Gastrocnemius medialis (tissue), 4 donors: ENCODE measurements at regions not wholly inside any gene's neighbourhood (a gene's known extent, or its start where the extent isn't known, plus 50 kb on each side); places are given as distances from the start of the nearest gene placed in this dataset.

Source experiments
- POLR2A ChIP-seq, 2 donors: fragments of 450-650 bp; IDR thresholded peaks; one replicate each; pipeline ENCODE4 v1.6.1; 2017; ENCODE audit warnings: antibody characterized with exemption in 2 of 2, mild to moderate bottlenecking in 2 of 2, moderate library complexity in 2 of 2
- TF ChIP-seq, protein P1 (sequence below), 5 experiments: fragments of 450-650 bp in 3 of 5; fragments of 200-600 bp in 2 of 5; sonication (generic) in 2 of 5; IDR thresholded peaks in 4 of 5; conservative IDR thresholded peaks in 1 of 5; 1 replicate in 4 of 5; 2 replicates in 1 of 5; pipeline ENCODE4 v1.5.1; 2016 to 2019; ENCODE audit warnings: antibody characterized with exemption in 5 of 5, mild to moderate bottlenecking in 3 of 5, moderate library complexity in 3 of 5

DNA sequence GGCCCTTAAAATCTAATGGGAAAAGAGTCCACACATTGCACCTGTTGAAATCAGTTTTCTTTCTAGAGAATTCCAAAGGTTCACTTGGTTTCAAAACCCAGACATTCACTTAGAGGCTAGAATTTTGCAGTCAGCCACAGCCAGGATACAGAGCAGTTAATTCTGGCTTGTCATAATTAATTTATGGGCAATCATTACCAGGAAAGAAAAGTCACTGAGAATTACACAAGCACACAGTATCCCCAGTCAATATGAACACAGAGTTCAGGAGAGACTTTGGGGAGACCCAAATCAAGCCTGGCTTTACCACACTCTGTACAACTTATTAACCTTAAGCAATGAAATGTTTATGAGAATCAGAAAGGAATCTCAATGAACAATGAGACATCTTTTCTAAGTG, 224.3 kb upstream of the SOX21 start:
- TF ChIP-seq POLR2A (IDR thresholded peaks at IDR 0.05), result no peak
- TF ChIP-seq, protein P1, sequence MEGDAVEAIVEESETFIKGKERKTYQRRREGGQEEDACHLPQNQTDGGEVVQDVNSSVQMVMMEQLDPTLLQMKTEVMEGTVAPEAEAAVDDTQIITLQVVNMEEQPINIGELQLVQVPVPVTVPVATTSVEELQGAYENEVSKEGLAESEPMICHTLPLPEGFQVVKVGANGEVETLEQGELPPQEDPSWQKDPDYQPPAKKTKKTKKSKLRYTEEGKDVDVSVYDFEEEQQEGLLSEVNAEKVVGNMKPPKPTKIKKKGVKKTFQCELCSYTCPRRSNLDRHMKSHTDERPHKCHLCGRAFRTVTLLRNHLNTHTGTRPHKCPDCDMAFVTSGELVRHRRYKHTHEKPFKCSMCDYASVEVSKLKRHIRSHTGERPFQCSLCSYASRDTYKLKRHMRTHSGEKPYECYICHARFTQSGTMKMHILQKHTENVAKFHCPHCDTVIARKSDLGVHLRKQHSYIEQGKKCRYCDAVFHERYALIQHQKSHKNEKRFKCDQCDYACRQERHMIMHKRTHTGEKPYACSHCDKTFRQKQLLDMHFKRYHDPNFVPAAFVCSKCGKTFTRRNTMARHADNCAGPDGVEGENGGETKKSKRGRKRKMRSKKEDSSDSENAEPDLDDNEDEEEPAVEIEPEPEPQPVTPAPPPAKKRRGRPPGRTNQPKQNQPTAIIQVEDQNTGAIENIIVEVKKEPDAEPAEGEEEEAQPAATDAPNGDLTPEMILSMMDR (IDR thresholded peaks at IDR 0.05 in 4 of 5, conservative IDR thresholded peaks at IDR 0.05 in 1 of 5), result no peak
